NT2/D1 (cell line): ENCODE measurements at regions not wholly inside any gene's neighbourhood (a gene's known extent, or its start where the extent isn't known, plus 50 kb on each side); places are given as distances from the start of the nearest gene placed in this dataset.

Source experiments
- YY1 ChIP-seq: IDR thresholded peaks from 2 replicates; pipeline ENCODE4 v1.6.1; 2011; ENCODE audit not compliant: insufficient read length, insufficient read depth
- ZNF274 ChIP-seq: IDR thresholded peaks from 2 replicates; pipeline ENCODE4 v1.6.1; 2011; ENCODE audit warnings: mild to moderate bottlenecking, low read depth, low read length

GRCh38 chr1:234550341-234551031 lies 59.5 kb downstream of the IRF2BP2 start:
- TF ChIP-seq YY1, result no peak
- no peak for TF ChIP-seq ZNF274
